GM23338 (cell line): ENCODE measurements at regions not wholly inside any gene's neighbourhood (a gene's known extent, or its start where the extent isn't known, plus 50 kb on each side); places are given as distances from the start of the nearest gene placed in this dataset.

Source experiments
- ATAC-seq: fragments of 200-7000 bp; cut with Tn5 transposase; 3 replicates; pipeline ENCODE4 v1.9.1; 2020
- DNase-seq: peaks from one replicate; pipeline ENCODE4 v3.0.0-alpha.2; 2015; ENCODE audit warnings: low spot score
- H2AFZ ChIP-seq: fragments of 200-600 bp; sonication (generic); 2 replicates; pipeline ENCODE4 v1.8.0; 2016; ENCODE audit warnings: antibody characterized with exemption, mild to moderate bottlenecking, moderate library complexity
- H3F3A ChIP-seq: fragments of 200-600 bp; sonication (generic); replicated peaks from 2 replicates; pipeline ENCODE4 v1.8.0; 2017; ENCODE audit warnings: antibody characterized with exemption, mixed run types, low read depth
- H3K27ac ChIP-seq: fragments of 200-600 bp; sonication (generic); 2 replicates; pipeline ENCODE4 v1.6.1; 2016; ENCODE audit warnings: low read depth
- H3K27me3 ChIP-seq: fragments of 200-600 bp; sonication (generic); 2 replicates; pipeline ENCODE4 v1.8.0; 2016; ENCODE audit warnings: mild to moderate bottlenecking, mixed run types, moderate library complexity; ENCODE audit not compliant: insufficient read depth
- H3K36me3 ChIP-seq: fragments of 200-600 bp; sonication (generic); 2 replicates; pipeline ENCODE4 v1.8.0; 2016; ENCODE audit warnings: mild to moderate bottlenecking; ENCODE audit not compliant: insufficient read depth
- H3K4me1 ChIP-seq: fragments of 200-600 bp; sonication (generic); 2 replicates; pipeline ENCODE4 v1.8.0; 2016; ENCODE audit warnings: mild to moderate bottlenecking, moderate library complexity; ENCODE audit not compliant: insufficient read depth
- H3K4me2 ChIP-seq: fragments of 200-600 bp; sonication (generic); 2 replicates; pipeline ENCODE4 v1.7.1; 2017; ENCODE audit warnings: mixed run types
- H3K4me3 ChIP-seq: fragments of 200-600 bp; sonication (generic); 2 replicates; pipeline ENCODE4 v1.6.1; 2016; ENCODE audit warnings: mixed run types
- H3K79me2 ChIP-seq: fragments of 200-600 bp; sonication (generic); replicated peaks from 2 replicates; pipeline ENCODE4 v1.8.0; 2017; ENCODE audit warnings: mild to moderate bottlenecking; ENCODE audit not compliant: insufficient read depth
- H3K9me2 ChIP-seq: fragments of 200-600 bp; sonication (generic); 2 replicates; pipeline ENCODE4 v1.8.0; 2017; ENCODE audit not compliant: insufficient read depth
- H4K20me1 ChIP-seq: fragments of 200-600 bp; sonication (generic); replicated peaks from 2 replicates; pipeline ENCODE4 v1.8.0; 2017; ENCODE audit warnings: mild to moderate bottlenecking; ENCODE audit not compliant: insufficient read depth
- H3K27ac Mint-ChIP-seq: 2 replicates; pipeline ENCODE4 v1.8.0; 2020; ENCODE audit warnings: inconsistent platforms, mild to moderate bottlenecking, moderate library complexity, mixed read lengths
- H3K27me3 Mint-ChIP-seq: 3 replicates; pipeline ENCODE4 v1.8.0; 2022; ENCODE audit warnings: low read depth, mild to moderate bottlenecking, moderate library complexity, mixed read lengths, inconsistent platforms; ENCODE audit not compliant: insufficient read depth, poor library complexity
- H3K36me3 Mint-ChIP-seq: 3 replicates; pipeline ENCODE4 v1.8.0; 2021; ENCODE audit warnings: low read depth, mild to moderate bottlenecking, inconsistent platforms, moderate library complexity, mixed read lengths
- H3K4me1 Mint-ChIP-seq: 3 replicates; pipeline ENCODE4 v1.8.0; 2020; ENCODE audit warnings: mild to moderate bottlenecking, inconsistent platforms, mixed read lengths
- H3K4me3 Mint-ChIP-seq: 3 replicates; pipeline ENCODE4 v1.8.0; 2021; ENCODE audit warnings: moderate library complexity, mild to moderate bottlenecking, inconsistent platforms, mixed read lengths
- H3K9me3 Mint-ChIP-seq: 3 replicates; pipeline ENCODE4 v1.8.0; 2020; ENCODE audit warnings: moderate library complexity, mild to moderate bottlenecking, inconsistent platforms, mixed read lengths
- CREB1 ChIP-seq: fragments of 250-450 bp; sonication (Bioruptor Pico); IDR thresholded peaks from 2 replicates; pipeline ENCODE4 v1.5.0; 2020; ENCODE audit warnings: low read depth, mild to moderate bottlenecking, moderate library complexity
- CTCF ChIP-seq, 2 experiments: fragments of 200-600 bp in 1 of 2; sonication (generic) in 1 of 2; conservative IDR thresholded peaks; 2 replicates each; pipeline versions ENCODE4 v1.5.1 to v1.6.1; 2016 to 2017; ENCODE audit warnings: antibody characterized with exemption in 2 of 2, low read depth in 2 of 2, mild to moderate bottlenecking in 2 of 2, moderate library complexity in 1 of 2
- ETS1 ChIP-seq: IDR thresholded peaks from 2 replicates; pipeline ENCODE4 v1.6.1; 2016; ENCODE audit warnings: antibody characterized with exemption
- EZH2 ChIP-seq: fragments of 200-600 bp; sonication (generic); IDR thresholded peaks from one replicate; pipeline ENCODE4 v1.8.0; 2017; ENCODE audit warnings: antibody characterized with exemption, mild to moderate bottlenecking, low read depth; ENCODE audit not compliant: unreplicated experiment
- EZH2phosphoT487 ChIP-seq: fragments of 200-600 bp; sonication (generic); IDR thresholded peaks from one replicate; pipeline ENCODE4 v1.8.1; 2018; ENCODE audit warnings: antibody characterized with exemption; ENCODE audit not compliant: unreplicated experiment
- JUNB ChIP-seq: IDR thresholded peaks from one replicate; pipeline ENCODE4 v1.6.1; 2016; ENCODE audit warnings: antibody characterized with exemption; ENCODE audit not compliant: unreplicated experiment
- NANOG ChIP-seq: IDR thresholded peaks from 2 replicates; pipeline ENCODE4 v1.6.1; 2016; ENCODE audit warnings: antibody characterized with exemption, borderline replicate concordance
- POLR2AphosphoS5 ChIP-seq: IDR thresholded peaks from 2 replicates; pipeline ENCODE4 v1.6.1; 2016; ENCODE audit warnings: antibody characterized with exemption, low read depth
- REST ChIP-seq: IDR thresholded peaks from one replicate; pipeline ENCODE4 v1.6.1; 2018; ENCODE audit warnings: antibody characterized with exemption; ENCODE audit not compliant: unreplicated experiment
- STAT1 ChIP-seq: IDR thresholded peaks from one replicate; pipeline ENCODE4 v1.6.1; 2016; ENCODE audit warnings: antibody characterized with exemption; ENCODE audit not compliant: unreplicated experiment
- ZNF114 ChIP-seq: fragments of 250-450 bp; sonication (Bioruptor Pico); IDR thresholded peaks from 2 replicates; pipeline ENCODE4 v1.5.0; 2020; ENCODE audit warnings: mild to moderate bottlenecking, moderate library complexity
- ZNF331 ChIP-seq: fragments of 250-450 bp; sonication (Bioruptor Pico); IDR thresholded peaks from 2 replicates; pipeline ENCODE4 v1.5.0; 2020; ENCODE audit warnings: low read depth, mild to moderate bottlenecking, moderate library complexity
- ZNF462 ChIP-seq: fragments of 250-450 bp; sonication (Bioruptor Pico); IDR thresholded peaks from 2 replicates; pipeline ENCODE4 v1.5.0; 2020; ENCODE audit warnings: mild to moderate bottlenecking, moderate library complexity

- no peak overlapping the region for H3K27ac Mint-ChIP-seq
- 0 out of 2 replicates have a peak, but pooled peaks cover 6% of the 10 kb centered on the region for H3K9me2 ChIP-seq
Observed at GRCh38 chr18:76667603-76668002, 154.8 kb upstream of the ZNF236 start.

More at GRCh38 chr18:76667603-76668002, 154.8 kb upstream of the ZNF236 start:
- no peaks in the 10 kb centered on the region for H4K20me1 ChIP-seq
- DNase-seq (no peak), ATAC-seq (no peak)
- H3K36me3 Mint-ChIP-seq: peaks cover 4% of the 10 kb centered on the region; the same call in 1 of the 3 replicates
- H3K4me3 Mint-ChIP-seq: no peak overlapping the region
- H3K27ac ChIP-seq: no peak overlapping the region
- H3K27me3 Mint-ChIP-seq: peaks cover 2% of the 10 kb centered on the region
- no peaks in the 10 kb centered on the region for H3K36me3 ChIP-seq
- H3F3A ChIP-seq: no peaks in the 10 kb centered on the region
- H3K79me2 ChIP-seq: no peaks in the 10 kb centered on the region
- H3K4me3 ChIP-seq: no peak overlapping the region
- 0 out of 3 replicates have a peak, but pooled peaks cover 3% of the 10 kb centered on the region for H3K9me3 Mint-ChIP-seq
- H3K4me1 ChIP-seq: no peaks in the 10 kb centered on the region; the same call in 1 of the 2 replicates
- no peak for TF ChIP-seq CREB1
- no peak for TF ChIP-seq STAT1
- TF ChIP-seq CTCF (conservative IDR thresholded peaks at IDR 0.05; ENCODE audit: low read depth in 2 of 2): no peak
- TF ChIP-seq NANOG: no peak
- no peak for TF ChIP-seq ZNF114 (CRISPR knock-in tag)
- TF ChIP-seq POLR2AphosphoS5: no peak
- no peak for TF ChIP-seq EZH2phosphoT487
- no peak for TF ChIP-seq REST
- TF ChIP-seq ZNF331: no peak
- TF ChIP-seq ZNF462 (CRISPR knock-in tag): no peak
- no peak for TF ChIP-seq ETS1
- no peak for TF ChIP-seq JUNB
- TF ChIP-seq EZH2: no peak
- no peak overlapping the region for H2AFZ ChIP-seq
- H3K4me2 ChIP-seq: no peak overlapping the region
- no peaks in the 10 kb centered on the region for H3K27me3 ChIP-seq
- H3K4me1 Mint-ChIP-seq: peaks cover 15% of the 10 kb centered on the region
